ENCODE measurements at regions not wholly inside any gene's neighbourhood (a gene's known extent, or its start where the extent isn't known, plus 50 kb on each side); places are given as distances from the start of the nearest gene placed in this dataset.
A peak's percentile ranks its signal among the peaks of the same experiment; 100 is the strongest.

DNA sequence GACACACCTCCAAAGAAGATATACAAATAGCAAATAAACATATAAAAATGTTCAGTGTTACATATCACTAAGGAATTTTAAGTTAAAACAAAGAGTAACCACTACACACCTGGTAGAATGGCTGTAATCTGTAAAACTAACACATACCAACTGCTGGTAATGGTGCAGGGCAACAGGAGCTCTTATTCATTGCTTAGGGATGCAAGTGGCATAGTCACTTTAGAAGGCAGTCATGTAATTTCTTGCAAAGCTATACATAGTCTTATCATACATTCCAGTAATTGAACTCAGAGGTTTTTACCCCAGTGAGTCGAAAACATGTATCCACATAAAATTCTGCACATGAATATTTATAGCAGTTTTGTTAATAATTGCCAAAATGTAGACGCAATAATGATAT, 906.8 kb upstream of the CITED2 start:
- TF ChIP-seq, protein P1, sequence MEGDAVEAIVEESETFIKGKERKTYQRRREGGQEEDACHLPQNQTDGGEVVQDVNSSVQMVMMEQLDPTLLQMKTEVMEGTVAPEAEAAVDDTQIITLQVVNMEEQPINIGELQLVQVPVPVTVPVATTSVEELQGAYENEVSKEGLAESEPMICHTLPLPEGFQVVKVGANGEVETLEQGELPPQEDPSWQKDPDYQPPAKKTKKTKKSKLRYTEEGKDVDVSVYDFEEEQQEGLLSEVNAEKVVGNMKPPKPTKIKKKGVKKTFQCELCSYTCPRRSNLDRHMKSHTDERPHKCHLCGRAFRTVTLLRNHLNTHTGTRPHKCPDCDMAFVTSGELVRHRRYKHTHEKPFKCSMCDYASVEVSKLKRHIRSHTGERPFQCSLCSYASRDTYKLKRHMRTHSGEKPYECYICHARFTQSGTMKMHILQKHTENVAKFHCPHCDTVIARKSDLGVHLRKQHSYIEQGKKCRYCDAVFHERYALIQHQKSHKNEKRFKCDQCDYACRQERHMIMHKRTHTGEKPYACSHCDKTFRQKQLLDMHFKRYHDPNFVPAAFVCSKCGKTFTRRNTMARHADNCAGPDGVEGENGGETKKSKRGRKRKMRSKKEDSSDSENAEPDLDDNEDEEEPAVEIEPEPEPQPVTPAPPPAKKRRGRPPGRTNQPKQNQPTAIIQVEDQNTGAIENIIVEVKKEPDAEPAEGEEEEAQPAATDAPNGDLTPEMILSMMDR (IDR thresholded peaks at IDR 0.05; ENCODE audit: poor library complexity): no peak
- TF ChIP-seq EZH2 (IDR thresholded peaks at IDR 0.05; ENCODE audit: borderline replicate concordance) (no peak), EZH2phosphoT487 (IDR thresholded peaks at IDR 0.05; ENCODE audit: low read depth, severe bottlenecking, unreplicated experiment) (no peak)
- Histone ChIP-seq H3K36me3 (replicated peaks; ENCODE audit: insufficient read depth, low read depth) (no peaks in the 10 kb centered on the region), H3K4me1 (ENCODE audit: insufficient read depth) (no peaks in the 10 kb centered on the region), H4K20me1 (ENCODE audit: insufficient read depth, poor library complexity, severe bottlenecking) (no peaks in the 10 kb centered on the region), H3K4me2 (peak overlapping the region; percentile 46), H3K27ac (peak overlapping the region; percentile 54), H3K9me2 (replicated peaks; ENCODE audit: insufficient read depth) (no peaks in the 10 kb centered on the region), H3K9me3 (ENCODE audit: low read depth) (no peaks in the 10 kb centered on the region), H2AFZ (no peak overlapping the region), H3K79me2 (no peaks in the 10 kb centered on the region), H3K27me3 (no peaks in the 10 kb centered on the region), H3K4me3 (no peak overlapping the region)
- 86% methylated on average over 2 of the region's 2 CpGs for WGBS (ENCODE audit: low lambda C conversion rate, missing lambda C conversion rate)
- no peak for DNase-seq (ENCODE audit: low spot score)

DNA sequence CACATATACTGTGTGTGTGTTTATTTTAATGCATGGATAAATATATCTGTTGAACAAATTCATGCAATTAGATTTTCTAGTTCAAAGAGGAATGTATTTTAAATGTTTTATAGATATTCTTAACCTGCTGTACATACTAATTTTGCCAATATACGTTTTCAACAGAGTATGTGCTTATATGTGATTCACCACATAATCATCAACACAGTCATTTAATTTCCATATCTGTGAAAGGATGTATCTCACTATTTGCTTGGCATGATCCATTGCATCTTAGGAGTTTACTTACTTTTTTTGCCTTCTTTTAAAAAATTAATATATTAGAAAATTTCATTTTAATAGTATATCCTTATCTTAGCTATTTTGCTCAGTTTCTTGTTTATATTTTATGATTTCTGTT, 902.3 kb upstream of the CITED2 start:
- Histone ChIP-seq H3K4me2 (no peak overlapping the region), H3K27ac (no peak overlapping the region), H3K27me3 (no peaks in the 10 kb centered on the region), H3K79me2 (no peaks in the 10 kb centered on the region), H3K36me3 (replicated peaks; ENCODE audit: insufficient read depth, low read depth) (no peaks in the 10 kb centered on the region), H4K20me1 (ENCODE audit: insufficient read depth, poor library complexity, severe bottlenecking) (no peaks in the 10 kb centered on the region), H3K4me1 (ENCODE audit: insufficient read depth) (no peaks in the 10 kb centered on the region), H2AFZ (no peak overlapping the region), H3K9me3 (ENCODE audit: low read depth) (no peaks in the 10 kb centered on the region), H3K9me2 (replicated peaks; ENCODE audit: insufficient read depth) (no peaks in the 10 kb centered on the region), H3K4me3 (no peak overlapping the region)
- 86% methylated on average over 1 of the region's 1 CpG for WGBS (ENCODE audit: low lambda C conversion rate, missing lambda C conversion rate)
- TF ChIP-seq, protein P1 (IDR thresholded peaks at IDR 0.05; ENCODE audit: poor library complexity): no peak
- TF ChIP-seq EZH2phosphoT487 (IDR thresholded peaks at IDR 0.05; ENCODE audit: low read depth, severe bottlenecking, unreplicated experiment) (no peak), EZH2 (IDR thresholded peaks at IDR 0.05; ENCODE audit: borderline replicate concordance) (no peak)
- no peak for DNase-seq (ENCODE audit: low spot score)

DNA sequence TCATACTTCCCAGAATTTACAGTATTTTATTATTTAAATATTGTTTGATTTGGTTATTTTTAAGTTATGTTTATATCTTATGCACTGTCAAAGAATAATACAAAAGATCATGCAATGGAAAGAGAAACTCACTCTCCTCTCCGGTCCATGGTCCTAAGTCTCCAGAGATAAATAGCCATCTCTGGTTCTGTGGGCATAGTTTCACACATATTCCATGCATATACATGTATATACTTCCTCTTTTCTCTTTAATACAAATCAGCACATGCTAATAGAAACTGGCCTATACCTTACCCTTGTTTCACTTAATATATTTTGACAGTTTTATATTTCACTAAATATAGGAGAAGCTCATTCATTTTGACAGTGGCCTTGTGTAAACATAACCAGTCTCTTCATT, 901.7 kb upstream of the CITED2 start:
- Histone ChIP-seq H3K9me3 (ENCODE audit: low read depth) (no peaks in the 10 kb centered on the region), H3K9me2 (replicated peaks; ENCODE audit: insufficient read depth) (no peaks in the 10 kb centered on the region), H3K4me2 (no peak overlapping the region), H3K27me3 (no peaks in the 10 kb centered on the region), H3K27ac (no peak overlapping the region), H3K4me1 (ENCODE audit: insufficient read depth) (no peaks in the 10 kb centered on the region), H3K4me3 (no peak overlapping the region), H4K20me1 (ENCODE audit: insufficient read depth, poor library complexity, severe bottlenecking) (no peaks in the 10 kb centered on the region), H3K36me3 (replicated peaks; ENCODE audit: insufficient read depth, low read depth) (no peaks in the 10 kb centered on the region), H3K79me2 (no peaks in the 10 kb centered on the region), H2AFZ (no peak overlapping the region)
- WGBS (ENCODE audit: low lambda C conversion rate, missing lambda C conversion rate): 97% methylated on average over 1 of the region's 1 CpG
- TF ChIP-seq EZH2 (IDR thresholded peaks at IDR 0.05; ENCODE audit: borderline replicate concordance) (no peak), EZH2phosphoT487 (IDR thresholded peaks at IDR 0.05; ENCODE audit: low read depth, severe bottlenecking, unreplicated experiment) (no peak)
- TF ChIP-seq, protein P1 (IDR thresholded peaks at IDR 0.05; ENCODE audit: poor library complexity): no peak
- no peak for DNase-seq (ENCODE audit: low spot score)

DNA sequence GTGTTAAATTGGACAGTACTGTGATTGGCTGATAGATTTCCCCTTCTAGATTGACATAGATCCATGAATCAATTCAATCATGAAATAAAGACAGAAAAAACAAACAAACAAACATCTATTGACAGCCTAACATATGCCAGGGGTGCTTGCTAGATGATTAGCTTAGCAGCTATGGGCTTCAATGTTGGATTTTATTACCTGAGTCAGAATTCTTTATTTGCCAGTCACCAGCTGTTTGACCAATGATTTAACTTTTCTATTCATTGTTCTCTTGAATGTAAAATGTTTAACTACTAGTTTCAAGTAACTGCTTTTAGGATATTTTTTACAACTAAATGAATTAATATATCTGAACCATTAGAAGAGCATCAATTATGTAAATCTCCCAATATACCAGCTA, 901.3 kb upstream of the CITED2 start:
- DNase-seq (ENCODE audit: low spot score): no peak
- H3K27ac ChIP-seq: no peak overlapping the region
- H3K27me3 ChIP-seq: no peaks in the 10 kb centered on the region
- H3K9me2 ChIP-seq (replicated peaks; ENCODE audit: insufficient read depth): no peaks in the 10 kb centered on the region
- TF ChIP-seq EZH2phosphoT487 (IDR thresholded peaks at IDR 0.05; ENCODE audit: low read depth, severe bottlenecking, unreplicated experiment) (no peak), EZH2 (IDR thresholded peaks at IDR 0.05; ENCODE audit: borderline replicate concordance) (no peak)
- TF ChIP-seq, protein P1 (IDR thresholded peaks at IDR 0.05; ENCODE audit: poor library complexity): no peak
- H3K4me1 ChIP-seq (ENCODE audit: insufficient read depth): no peaks in the 10 kb centered on the region
- H3K4me2 ChIP-seq: no peak overlapping the region
- H3K36me3 ChIP-seq (replicated peaks; ENCODE audit: insufficient read depth, low read depth): no peaks in the 10 kb centered on the region
- H4K20me1 ChIP-seq (ENCODE audit: insufficient read depth, poor library complexity, severe bottlenecking): no peaks in the 10 kb centered on the region
- H3K4me3 ChIP-seq: no peak overlapping the region
- H2AFZ ChIP-seq: no peak overlapping the region
- H3K79me2 ChIP-seq: no peaks in the 10 kb centered on the region
- no peaks in the 10 kb centered on the region for H3K9me3 ChIP-seq (ENCODE audit: low read depth)

Measured in hepatocyte (in vitro differentiated cells).